BJ (cell line): ENCODE measurements at regions not wholly inside any gene's neighbourhood (a gene's known extent, or its start where the extent isn't known, plus 50 kb on each side); places are given as distances from the start of the nearest gene placed in this dataset.

Source experiments
- CTCF ChIA-PET: fragments of 350-600 bp; formaldehyde crosslinking; extraction: SDS; loops from one replicate; lab custom pipeline; 2021; ENCODE audit warnings: antibody characterized with exemption, inconsistent platforms; lab: Yijun Ruan, JAX
- POLR2A ChIA-PET: fragments of 300-600 bp; sonication (Branson Sonifier 250); formaldehyde crosslinking; extraction: SDS; loops from one replicate; lab custom pipeline; 2021; ENCODE audit warnings: antibody characterized with exemption; lab: Charles Lee
- DNase-seq: peaks from one replicate; pipeline ENCODE4 v3.0.0-alpha.2; 2011; ENCODE audit warnings: low read depth
- H3K27me3 ChIP-seq: 2 replicates; pipeline ENCODE4 v1.6.0; 2011; ENCODE audit warnings: low read length; ENCODE audit not compliant: control insufficient read depth, insufficient read depth
- H3K36me3 ChIP-seq: 2 replicates; pipeline ENCODE4 v1.5.1; 2011; ENCODE audit warnings: low read length; ENCODE audit not compliant: control insufficient read depth, insufficient read depth
- H3K4me3 ChIP-seq: 2 replicates; pipeline ENCODE4 v1.5.1; 2011; ENCODE audit warnings: low read depth, mild to moderate bottlenecking, control low read depth, low read length
- CTCF ChIP-seq: IDR thresholded peaks from 2 replicates; pipeline ENCODE4 v1.5.1; 2011; ENCODE audit warnings: low read depth, mild to moderate bottlenecking, control low read depth, inconsistent platforms, low read length, moderate library complexity; ENCODE audit not compliant: insufficient read depth

- Histone ChIP-seq H3K27me3 (no peaks in the 10 kb centered on the region; the same call in 1 of the 2 replicates), H3K4me3 (no peak overlapping the region), H3K36me3 (no peaks in the 10 kb centered on the region)
- ChIA-PET CTCF (interaction anchor here (1.0 kb wide), 1 partner anchor 9 kb away, joined by 3 read pairs; no protein-coding TSS in a partner anchor), POLR2A (no interaction called here)
- TF ChIP-seq CTCF = no peak
- DNase-seq = no peak
Measured at GRCh38 chr18:76307293-76307690, 187.8 kb downstream of the ZNF516 start.

GRCh38 chr18:76306685-76307292 is 188.3 kb downstream of the ZNF516 start:
- peak; percentile 23; the same call in 1 of the 2 replicates for TF ChIP-seq CTCF
- Histone ChIP-seq H3K36me3 (no peaks in the 10 kb centered on the region), H3K27me3 (no peaks in the 10 kb centered on the region; the same call in 1 of the 2 replicates), H3K4me3 (no peak overlapping the region)
- DNase-seq = no peak
- ChIA-PET CTCF (interaction anchor here (1.0 kb wide), 1 partner anchor 9 kb away, joined by 3 read pairs; no protein-coding TSS in a partner anchor), POLR2A (no interaction called here)

GRCh38 chr18:76285866-76286265 is 209.2 kb downstream of the ZNF516 start:
- H3K4me3 ChIP-seq = no peak overlapping the region
- DNase-seq = no peak
- no peaks in the 10 kb centered on the region; the same call in 1 of the 2 replicates for H3K27me3 ChIP-seq
- CTCF ChIA-PET = no interaction called here
- POLR2A ChIA-PET = no interaction called here
- H3K36me3 ChIP-seq = no peaks in the 10 kb centered on the region
- TF ChIP-seq CTCF = no peak

- H3K27me3 ChIP-seq = peaks cover 2% of the 10 kb centered on the region
- DNase-seq = no peak
- CTCF ChIA-PET = no interaction called here
- no peaks in the 10 kb centered on the region for H3K36me3 ChIP-seq
- no peak overlapping the region for H3K4me3 ChIP-seq
- no peak for TF ChIP-seq CTCF
- POLR2A ChIA-PET = no interaction called here
Measured at GRCh38 chr18:76281565-76281964, 213.5 kb downstream of the ZNF516 start.

GRCh38 chr18:76277801-76278200 is 217.2 kb downstream of the ZNF516 start:
- Histone ChIP-seq H3K4me3 (no peak overlapping the region), H3K27me3 (peaks cover 2% of the 10 kb centered on the region), H3K36me3 (no peaks in the 10 kb centered on the region)
- POLR2A ChIA-PET = no interaction called here
- no peak for TF ChIP-seq CTCF
- no peak for DNase-seq
- CTCF ChIA-PET = no interaction called here
